Stimulated activated CD4-positive, alpha-beta T cell treated with anti-CD3 and anti-CD28 coated beads, Interleukin-4, amount 100 ng/mL, for 4 hours (primary cell): ENCODE measurements at regions not wholly inside any gene's neighbourhood (a gene's known extent, or its start where the extent isn't known, plus 50 kb on each side); places are given as distances from the start of the nearest gene placed in this dataset.

Experiments
- DNase-seq, 2 experiments: peaks; one replicate each; pipeline ENCODE4 v3.0.0-alpha.2; 2020

DNA sequence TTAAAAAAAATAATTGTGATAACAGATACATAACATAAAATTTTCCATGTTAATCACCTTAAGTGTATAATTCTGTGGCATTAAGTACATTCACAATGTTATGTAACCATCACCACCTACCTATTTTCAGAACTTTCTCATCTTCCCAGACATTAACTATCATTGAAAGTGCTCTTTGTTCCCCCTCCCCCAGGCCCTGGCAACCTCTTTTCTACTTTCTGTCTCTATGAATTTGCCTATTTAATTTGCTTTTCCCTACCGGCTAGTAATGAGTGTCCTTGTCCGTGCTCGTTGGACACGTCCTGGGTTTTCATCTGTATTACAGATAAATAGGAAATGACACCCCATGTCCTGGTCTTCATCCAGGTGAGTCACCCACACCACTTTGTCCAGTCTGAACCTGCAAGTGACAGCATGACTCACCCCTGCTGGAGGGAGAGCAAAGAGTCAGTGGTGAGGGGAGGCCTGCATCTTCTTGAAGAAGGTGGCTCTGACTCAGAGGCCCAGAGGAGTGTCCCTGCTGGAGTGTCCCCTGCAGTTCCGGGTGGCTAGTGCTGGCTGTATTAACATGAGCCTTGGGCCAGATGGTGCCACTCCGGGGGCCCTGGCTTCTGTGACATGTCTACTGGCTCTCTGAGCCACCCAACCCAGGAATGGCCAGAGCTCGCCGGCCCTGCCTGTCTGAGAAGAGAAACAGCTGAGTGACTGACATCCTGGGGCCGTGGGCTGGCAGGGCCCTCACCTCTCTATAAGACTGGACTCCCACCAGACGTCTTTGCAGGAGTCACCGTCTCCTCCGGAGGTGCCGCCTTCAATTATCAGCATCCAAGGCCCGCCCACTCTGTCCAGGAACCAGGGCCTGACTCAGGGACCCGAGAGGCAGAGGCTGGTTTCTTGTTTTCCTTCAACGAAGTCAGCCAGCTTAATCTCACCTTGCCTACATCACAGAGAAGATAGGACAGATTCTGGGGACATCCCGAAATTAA is 503.2 kb upstream of the MKI67 start:
- DNase-seq: no peak

DNA sequence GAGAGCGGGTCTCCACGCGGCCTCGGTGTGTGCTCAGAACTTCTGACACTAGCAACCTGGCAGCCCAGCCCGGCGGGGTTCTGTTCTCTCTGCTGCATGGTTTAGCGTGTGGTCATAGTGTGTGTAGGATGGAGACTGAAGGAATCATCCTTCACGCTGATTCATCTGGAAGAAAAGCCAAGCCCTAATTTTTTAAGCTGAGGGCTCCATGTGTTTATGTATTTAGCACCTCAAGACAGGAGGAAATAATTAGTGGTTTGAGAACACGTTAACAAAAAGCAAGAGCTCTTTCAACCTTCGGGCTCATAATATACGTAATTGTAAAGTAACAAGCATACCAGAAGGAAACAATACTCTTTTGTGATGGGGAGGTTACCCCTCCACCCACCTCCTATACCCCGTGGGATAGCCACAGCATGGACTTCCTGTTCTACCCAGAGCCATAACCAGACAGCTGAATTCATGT is 504.6 kb upstream of the MKI67 start:
- DNase-seq: no peak

DNA sequence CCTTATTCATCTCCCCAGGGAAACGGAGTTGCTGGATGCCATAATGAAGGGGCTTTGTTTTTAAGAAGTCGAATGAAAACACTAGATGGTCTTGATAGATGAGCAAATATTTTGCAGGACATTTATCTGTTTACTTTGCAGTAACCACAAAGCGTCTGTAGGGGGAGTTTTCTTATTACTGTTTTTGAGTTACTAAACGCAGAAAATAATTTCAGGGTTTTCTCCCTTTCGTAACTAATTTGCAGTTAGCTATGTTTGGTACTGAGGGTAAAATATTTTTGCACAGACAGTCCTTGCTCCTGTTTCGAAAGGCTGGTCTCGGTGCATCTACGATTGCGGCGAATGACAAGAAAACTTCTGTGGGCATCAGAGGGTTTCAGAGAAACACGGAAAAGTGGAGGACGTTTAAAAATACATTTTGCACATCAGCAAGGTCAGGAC is 505.6 kb upstream of the MKI67 start:
- DNase-seq: no peak

DNA sequence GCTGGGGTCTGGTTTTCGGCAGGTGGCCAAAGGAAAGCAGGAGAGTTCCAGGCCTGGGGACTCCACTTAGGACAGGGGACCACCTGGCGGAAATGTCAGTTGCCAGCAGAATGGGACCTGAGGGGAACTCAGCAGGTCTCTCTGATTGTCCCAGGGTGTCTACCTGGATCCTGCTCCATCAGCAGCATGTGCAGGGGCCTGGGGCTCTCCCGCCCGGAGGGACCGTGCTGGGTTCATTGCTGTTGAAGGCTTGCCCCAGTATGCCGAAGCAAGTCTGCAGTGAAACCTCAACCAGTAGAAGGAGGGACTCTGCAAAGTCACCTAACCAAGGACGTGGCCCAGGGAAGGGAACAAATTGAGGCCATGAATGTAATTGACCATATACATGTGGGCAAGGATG is 506.5 kb upstream of the MKI67 start:
- DNase-seq: no peak

DNA sequence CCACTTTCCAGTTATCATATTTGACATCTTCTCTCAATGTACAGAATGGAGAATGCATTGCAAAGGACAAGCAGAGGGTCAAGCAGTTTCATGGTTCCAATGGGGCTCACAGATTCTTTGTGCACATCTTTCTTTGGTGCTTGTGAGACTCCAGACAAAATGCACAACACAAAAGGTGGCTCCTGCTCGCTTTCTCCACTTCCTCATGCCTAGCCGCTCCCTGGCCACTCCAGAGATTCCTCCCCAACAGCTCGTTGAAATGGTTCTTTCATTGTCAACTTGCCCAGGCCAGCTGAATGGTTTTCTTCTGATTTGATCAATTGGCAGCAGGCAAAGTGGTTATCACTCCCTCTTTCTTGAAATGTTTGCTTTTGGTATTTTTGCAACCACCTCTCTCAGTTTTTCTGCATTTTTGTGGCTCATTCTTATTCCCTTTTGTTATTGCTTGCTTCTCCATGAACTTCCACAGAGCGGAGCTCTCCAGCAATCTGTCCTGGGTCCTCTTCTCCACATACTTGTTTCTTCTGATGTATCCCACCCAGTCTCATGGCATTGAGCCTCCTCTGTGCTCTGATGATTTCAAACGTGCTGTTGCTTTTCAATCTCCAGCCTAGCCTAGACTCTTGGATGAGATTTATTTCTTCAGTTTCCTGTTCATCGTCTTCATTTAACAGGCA is 507.8 kb upstream of the MKI67 start:
- no peak for DNase-seq

DNA sequence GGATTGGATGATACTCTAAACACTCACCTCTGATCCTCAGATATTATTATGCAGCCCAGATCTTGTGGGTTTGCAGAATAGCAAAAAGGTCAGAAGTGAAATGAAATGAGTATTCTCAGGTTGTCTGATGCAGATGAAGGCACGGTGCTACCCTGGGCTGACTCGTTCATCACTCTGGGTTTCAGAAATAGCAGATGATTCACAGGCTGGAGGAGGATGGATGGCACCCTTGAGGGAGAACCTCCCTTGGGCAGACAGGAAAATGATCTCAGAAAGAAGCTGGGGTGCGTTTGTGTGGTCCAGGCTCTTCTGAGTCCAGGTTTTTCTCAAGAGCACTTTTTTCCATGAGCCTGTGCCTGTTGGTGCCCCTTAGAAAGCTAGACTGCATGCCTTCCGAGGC is 515.8 kb upstream of the MKI67 start:
- DNase-seq: no peak

DNA sequence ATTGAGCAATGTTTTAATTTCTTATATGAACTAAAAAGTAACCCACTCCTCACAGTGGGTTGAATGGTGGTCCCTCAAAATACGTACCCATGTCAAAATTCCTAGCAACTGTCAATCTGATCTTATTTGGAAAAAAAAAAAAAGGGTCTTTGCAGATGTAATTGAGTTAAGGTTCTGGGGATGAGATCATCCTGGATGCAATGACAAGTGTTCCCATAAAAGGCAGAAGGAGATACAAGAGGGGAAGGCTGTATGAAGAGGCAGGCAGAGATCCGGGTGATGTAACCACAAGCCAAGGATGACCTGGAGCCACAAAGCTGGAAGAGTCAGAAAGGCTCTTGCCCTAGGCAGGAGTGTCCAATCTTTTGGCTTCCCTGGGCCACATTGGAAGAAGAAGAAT is 516.3 kb upstream of the MKI67 start:
- no peak for DNase-seq

DNA sequence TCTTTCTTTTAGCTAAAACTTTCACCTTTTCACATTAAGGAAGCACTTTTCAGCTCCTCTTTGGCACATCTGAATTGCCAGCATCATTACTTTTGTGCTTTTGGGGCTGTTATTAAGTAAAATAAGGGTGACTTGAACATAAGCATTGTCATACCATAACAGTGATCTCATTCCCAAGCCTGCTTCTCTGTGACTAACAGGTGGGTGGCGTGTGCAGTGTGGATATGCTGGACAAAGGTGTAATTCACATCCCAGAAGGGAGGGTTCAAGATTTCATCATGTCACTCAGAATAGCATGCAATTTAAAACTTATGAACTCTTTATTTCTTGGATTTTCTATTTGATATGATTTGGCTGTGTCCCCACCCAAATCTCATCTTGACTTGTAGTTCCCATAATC is 517.4 kb upstream of the MKI67 start:
- DNase-seq: no peak

DNA sequence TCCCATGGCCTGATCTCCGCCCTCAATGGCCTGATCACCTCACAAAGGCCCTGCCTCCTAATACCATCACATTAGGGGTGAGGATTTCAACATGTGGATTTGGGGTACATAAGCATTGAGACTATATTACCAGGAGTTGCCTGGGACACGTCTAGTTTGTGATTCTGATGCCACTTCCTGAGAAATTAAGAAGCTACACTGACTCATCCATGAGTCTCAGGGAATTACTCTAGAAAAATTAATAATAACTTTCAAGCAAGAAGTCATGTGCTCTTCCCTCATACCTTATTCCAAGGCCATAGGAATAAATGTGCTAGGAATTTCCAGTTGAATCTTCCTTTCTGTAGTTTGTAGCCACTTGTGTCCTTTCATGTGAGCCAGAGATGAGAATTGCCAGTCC is 519.3 kb upstream of the MKI67 start:
- no peak for DNase-seq

DNA sequence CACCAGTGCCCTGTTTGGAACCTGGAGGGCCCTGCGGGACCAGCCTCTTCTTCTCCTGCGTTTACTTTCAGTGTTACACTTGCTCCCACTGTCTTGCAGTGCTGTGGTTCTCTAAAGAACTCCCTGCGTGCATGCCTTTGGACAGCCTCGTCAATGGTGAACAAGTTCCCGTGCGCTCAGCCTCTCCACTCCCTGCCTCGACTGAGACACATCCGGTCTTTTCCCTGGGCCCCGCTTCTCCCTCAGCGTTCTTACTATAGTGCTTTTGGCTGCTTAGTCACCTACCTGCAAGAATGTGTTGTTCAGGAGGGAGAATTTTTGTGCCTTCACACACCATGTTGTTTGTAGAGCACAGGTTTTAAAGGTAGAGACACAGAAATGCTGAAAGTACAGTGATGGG is 520.7 kb upstream of the MKI67 start:
- DNase-seq: no peak

DNA sequence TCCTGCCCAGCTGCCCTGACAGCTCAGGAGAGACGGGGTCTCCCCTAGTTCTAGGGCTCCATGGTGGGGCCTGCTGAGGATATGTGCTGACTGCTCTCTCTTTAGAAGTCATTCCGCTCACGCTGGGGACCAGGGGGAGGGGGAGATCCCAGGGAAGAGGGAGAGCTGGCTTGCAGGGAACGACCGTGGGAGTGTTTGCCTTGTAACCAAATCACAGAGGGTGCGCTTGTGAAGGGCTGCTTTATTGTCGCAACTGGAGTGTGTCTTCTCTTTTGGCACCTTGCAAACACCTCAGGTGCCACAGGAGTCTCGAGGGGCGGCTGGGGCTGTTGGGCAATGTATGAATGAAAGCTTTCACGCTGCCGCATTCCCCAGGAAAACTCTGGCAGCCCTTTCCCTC is 531.3 kb upstream of the MKI67 start:
- DNase-seq: no peak

DNA sequence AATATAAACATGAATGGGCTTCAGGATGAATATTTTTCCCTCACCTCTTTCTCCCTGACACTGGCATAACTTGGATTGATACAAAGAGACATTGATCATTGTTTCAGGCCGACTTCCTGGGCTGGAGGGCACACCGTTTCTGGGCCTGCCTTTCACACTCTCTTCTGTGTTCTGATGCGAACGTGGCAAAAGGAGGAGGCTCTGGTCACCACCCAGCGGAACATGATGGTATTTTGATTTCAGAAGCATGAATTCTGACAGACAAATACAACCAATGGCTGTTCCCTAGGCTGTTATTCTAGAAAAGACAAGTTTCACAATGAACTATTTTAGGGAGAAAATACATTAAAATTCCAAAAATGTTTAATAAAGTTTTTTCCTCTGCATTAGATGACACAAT is 534.5 kb upstream of the MKI67 start:
- DNase-seq: no peak

DNA sequence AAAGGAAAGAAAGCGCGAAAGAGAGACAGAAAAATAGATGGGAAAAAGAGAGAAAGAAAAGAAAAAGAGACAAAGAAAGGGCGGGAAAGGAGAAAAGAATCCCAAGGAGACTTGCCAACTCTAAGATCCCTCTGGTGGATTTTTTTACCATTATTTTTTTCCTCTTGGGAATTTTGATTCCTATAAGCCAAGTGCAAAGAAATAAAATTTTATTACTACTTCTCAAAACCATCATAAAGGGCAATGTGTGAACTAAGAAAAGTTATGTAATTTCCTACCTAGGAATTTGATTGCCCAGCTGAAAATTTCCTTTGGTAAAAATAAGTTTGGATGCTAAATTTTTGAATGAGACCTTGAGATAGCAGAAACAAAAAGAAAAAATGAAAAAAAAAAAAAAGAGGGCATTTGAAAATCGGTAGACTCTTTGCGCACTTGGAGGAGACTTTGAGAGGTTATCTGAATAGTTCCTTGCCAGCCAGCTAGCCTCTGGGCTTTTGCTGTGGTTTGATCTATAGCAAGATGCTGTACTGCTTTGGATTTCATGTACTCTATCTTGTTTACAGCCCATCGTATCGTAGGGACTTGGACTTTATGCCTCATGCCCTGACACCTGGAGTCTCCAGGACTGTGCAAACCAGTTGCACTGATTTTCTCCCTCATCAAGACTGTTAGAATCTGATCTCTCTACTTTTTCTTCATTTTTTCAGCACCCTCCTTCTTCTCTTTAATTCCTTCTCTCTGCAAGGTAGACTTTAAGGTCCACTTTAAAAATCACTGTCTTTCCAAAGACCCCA is 535.4 kb upstream of the MKI67 start:
- no peak for DNase-seq

DNA sequence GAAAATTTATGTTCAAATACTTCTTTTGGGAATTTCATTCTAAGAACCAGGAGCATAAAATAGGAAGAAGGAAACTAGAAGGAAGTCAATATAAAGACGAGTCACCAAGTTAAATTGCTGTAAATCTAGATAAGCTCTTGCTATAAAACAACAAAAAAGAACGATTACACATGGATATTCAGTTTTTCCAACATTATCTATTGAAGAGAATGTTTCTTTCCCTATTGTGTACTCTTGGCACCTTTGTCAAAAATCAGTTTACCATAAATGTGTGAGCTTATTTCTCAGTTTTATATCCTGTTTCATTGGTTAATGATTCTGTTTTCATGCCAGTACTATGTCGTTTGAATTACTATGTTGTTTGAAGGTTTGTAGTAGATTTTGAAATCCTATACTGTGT is 536.3 kb upstream of the MKI67 start:
- DNase-seq: no peak

DNA sequence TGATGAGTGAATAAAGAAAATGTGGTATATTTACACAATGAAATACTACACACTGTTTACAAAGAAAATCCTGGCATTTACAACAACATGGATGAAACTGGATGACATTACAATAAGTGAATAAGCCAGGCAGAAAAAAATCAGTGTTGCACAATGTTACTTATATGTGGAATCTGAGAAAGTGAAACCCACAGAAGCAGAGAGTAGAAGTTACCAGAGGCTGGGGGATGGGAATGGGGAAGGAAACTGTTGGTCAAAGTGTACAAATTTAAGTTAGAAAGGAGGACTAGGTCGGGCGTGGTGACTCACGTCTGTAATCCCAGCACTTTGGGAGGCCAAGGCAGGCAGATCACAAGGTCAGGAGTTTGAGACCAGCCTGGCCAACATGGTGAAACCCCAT is 538.5 kb upstream of the MKI67 start:
- DNase-seq: no peak

DNA sequence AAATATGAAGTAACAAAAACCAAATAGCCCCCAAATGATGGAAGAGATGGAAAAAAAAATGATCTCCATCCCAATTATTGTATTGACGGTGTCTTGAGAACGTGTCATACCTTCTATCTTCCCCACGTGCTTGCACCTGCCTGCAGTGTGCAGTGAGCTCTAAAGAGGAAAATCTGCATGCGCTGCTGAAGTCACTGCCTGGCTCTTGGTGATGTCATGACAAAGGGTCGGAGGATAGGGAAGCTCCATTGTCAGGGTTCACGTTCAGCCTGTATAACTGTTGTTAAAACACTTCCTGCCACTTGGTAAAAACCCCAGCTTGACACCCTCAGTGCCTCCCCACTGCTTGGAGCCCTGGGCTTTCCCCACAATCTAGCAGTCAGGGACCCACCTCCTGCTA is 549.2 kb upstream of the MKI67 start:
- DNase-seq: no peak

DNA sequence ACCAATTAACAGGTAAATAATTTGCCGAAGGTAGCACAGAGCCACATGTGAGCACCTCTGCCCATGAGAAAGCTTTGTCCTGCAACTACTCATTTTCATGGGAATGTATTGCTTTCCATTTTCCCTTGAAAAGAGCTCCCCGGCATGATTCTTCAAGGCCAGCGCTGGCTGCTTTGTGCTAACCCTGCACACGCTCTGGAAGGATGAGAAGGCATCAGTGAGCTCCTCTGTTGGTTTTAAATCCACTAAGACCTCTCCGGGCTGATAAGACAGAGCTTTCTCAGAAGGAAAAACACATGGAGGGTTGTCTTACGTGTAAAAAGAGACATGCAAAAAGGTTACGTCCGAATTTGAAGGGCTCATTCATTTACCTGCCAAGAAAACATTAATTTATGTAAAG is 553.9 kb upstream of the MKI67 start:
- DNase-seq: no peak

DNA sequence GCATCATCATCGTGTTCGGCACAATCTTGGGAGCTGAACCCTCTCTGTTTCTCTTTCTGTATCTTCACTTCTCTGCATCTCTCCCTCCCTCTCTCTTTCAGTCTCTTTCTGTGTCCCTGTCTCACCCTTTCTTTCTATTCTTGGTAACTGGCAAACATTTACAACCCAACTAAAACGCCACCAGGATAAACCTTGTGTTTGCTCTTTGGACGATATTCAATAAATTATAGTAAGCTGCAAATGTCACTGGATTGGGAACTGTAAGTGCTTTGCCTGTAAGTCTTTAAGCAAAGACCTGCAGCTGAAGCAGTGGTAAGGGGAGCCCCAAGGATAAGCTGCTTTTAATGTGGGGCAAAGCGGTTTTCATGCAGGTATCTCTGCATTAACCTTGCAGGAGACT is 558.0 kb upstream of the MKI67 start:
- DNase-seq: no peak

DNA sequence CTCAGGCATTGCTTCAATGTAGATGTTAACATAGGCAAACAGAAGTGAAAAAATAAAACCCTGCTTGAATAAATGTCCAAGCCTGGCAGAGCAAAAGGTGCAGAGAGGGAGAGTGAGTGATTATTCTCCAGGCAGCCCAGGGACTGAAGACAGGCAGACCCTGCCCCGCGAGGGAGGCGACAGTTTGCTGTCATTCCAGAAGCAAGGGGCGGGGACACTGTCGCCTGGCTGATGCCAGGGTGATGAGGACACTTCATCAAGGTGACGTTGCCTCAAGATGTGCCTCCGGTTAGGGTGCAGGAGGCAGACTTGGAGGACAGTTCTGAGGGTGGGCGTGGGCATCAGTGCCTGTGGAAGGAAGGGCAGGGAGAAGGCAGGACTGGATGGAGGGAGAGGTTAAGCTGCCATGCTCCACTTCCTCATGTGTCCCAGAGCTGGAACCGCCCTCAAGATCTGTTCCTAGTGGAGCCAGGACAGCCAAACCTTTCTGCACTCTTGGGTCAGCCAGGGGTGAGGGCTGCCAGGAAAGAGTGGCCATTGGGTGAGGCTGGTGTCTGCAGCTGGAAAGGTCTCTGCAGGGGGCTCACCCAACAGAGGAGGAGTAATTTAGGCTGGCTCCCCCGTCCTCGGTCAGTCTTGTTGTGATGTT is 560.5 kb upstream of the MKI67 start:
- DNase-seq: no peak

DNA sequence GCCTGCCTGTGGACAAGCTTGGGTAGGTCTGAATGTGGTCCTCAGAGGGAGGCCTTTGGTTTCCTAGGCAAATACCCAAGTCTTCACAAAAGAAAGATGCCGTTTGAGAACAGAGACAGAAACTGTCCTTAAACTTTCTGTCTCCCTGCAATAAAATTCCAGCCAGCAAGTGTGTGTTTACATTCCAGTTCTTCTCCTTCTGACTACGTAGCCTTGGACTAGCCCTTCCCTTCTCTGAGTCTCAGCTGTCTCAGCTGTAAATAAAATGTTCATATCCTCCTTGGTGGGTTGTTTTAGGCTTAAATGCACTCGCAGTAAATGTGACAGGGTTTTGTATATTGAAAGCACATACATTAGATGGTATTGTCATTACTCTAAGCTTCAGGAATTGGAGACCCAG is 561.2 kb upstream of the MKI67 start:
- no peak for DNase-seq

DNA sequence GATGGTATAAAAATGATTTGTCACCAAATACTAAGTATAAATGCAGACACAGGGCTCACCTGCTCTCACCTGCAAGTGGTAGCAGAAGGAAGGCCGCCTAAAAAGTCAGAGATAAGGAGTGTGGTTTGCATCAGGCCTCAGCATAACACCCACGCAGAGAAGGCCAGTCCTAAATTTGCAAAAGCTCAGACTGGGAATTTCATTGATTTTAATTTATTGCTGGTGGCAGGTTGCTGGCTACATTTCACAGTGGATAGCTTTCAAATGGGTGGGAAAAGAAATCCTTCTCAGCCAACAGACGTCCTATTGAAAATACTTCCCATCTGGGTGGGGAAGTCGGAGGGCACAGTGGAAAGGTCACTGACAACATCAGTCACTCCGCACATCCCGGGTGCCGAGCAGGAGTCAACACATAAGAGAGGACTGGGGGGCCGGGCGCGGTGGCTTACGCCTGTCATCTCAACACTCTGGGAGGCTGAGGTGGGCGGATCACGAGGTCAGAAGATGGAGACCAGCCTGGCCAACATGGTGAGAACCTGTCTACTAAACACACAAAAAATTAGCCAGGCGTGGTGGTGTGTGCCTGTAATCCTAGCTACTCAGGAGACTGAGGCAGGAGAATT is 561.8 kb upstream of the MKI67 start:
- no peak for DNase-seq

DNA sequence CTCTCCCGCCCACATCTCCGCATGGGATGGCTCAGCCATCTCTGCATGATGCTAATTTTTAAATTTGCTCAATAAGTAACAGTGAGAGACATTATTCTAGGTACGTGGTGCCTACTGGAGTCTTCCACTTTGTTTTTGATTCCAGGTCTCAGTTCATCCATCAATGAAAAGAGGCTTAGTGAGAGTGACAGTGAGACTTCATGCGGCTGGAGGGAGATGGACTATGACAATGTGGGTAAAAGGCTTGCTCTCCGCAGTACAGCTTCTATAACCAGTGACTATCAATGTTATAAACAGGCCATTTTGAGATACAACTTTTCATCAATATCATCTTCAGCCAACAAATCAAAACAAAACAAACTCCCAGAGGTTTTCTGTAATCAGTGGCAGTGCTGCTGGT is 563.4 kb upstream of the MKI67 start:
- no peak for DNase-seq
